Activated T-cell treated with anti-CD3 and anti-CD28 coated beads, Interleukin-2, amount 50 U/mL, for 72 hours (primary cell): ENCODE measurements at regions not wholly inside any gene's neighbourhood (a gene's known extent, or its start where the extent isn't known, plus 50 kb on each side); places are given as distances from the start of the nearest gene placed in this dataset.

Source experiments
- ATAC-seq, 2 donors: fragments of 150-1000 bp; cut with Tn5 transposase; replicated peaks in 1 of 2; 2 replicates each; pipeline ENCODE4 v1.10.0; 2021; ENCODE audit warnings: moderate library complexity in 2 of 2, mild to moderate bottlenecking in 1 of 2
- DNase-seq, 2 donors: peaks; one replicate each; pipeline ENCODE4 v3.0.0; 2021 to 2022; ENCODE audit warnings: mixed read lengths in 1 of 2
- H3K27ac Mint-ChIP-seq: one replicate; pipeline ENCODE4 v1.8.0; 2022; ENCODE audit warnings: mild to moderate bottlenecking, moderate library complexity, mixed read lengths
- H3K27me3 Mint-ChIP-seq: one replicate; pipeline ENCODE4 v1.8.0; 2022; ENCODE audit warnings: low read depth, mixed read lengths
- H3K36me3 Mint-ChIP-seq, 2 donors: one replicate each; pipeline ENCODE4 v1.8.0; 2022; ENCODE audit warnings: mixed read lengths in 2 of 2, mild to moderate bottlenecking in 1 of 2; ENCODE audit not compliant: insufficient read depth in 2 of 2
- H3K4me1 Mint-ChIP-seq: one replicate; pipeline ENCODE4 v1.8.0; 2022; ENCODE audit warnings: low read depth, mixed read lengths
- H3K4me3 Mint-ChIP-seq, 2 donors: one replicate each; pipeline ENCODE4 v1.8.0; 2022; ENCODE audit warnings: mild to moderate bottlenecking in 2 of 2, mixed read lengths in 2 of 2, moderate library complexity in 2 of 2
- H3K9me3 Mint-ChIP-seq, 2 donors: one replicate each; pipeline ENCODE4 v1.8.0; 2022; ENCODE audit warnings: mixed read lengths in 2 of 2

DNA sequence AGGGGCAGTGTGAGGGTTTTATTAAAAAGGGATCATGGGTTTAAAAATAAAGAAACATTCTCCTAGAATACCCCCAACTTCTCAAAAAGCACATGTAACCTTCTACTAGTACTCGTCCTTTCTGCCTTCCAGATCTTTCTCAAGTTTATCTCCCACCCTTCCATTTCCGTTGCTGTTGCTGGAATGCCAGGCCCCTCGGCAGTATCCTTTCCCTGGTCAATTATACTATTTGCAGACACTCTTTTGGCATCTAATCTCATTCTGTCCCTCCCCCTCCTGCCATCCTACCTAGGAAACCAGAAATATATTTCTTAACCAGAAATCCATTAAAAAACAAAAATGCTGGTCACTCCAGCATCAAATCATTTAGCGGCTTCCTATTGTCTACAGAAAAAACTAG, 198.2 kb upstream of the ATP2B1 start:
- peaks cover 0 to 3% of the 10 kb centered on the region in 2 donors for H3K36me3 Mint-ChIP-seq
- no peak overlapping the region for H3K27ac Mint-ChIP-seq
- DNase-seq = no peak
- peaks cover 0 to 2% of the 10 kb centered on the region in 2 donors for H3K9me3 Mint-ChIP-seq
- H3K4me1 Mint-ChIP-seq = no peaks in the 10 kb centered on the region
- no peak for ATAC-seq
- no peaks in the 10 kb centered on the region for H3K27me3 Mint-ChIP-seq
- no peak overlapping the region for H3K4me3 Mint-ChIP-seq

DNA sequence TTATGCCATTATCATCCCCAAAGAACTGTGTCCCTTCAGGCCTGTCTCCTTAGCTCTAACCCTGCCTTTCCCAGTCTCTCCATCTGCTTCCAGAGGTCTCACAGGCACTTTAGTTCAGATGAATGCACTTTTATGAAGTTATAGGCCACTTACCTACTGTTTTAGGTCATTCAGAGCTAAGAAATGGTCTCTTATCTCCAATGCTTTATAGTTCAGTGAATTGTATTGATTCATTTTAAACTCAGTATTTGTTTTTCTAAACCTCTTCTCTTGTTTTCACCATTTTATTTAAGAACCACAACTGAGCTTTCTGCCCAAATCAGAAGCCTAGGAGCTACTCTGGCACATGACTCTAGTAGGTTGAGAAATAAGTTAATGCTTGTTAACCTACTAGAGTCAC, 197.5 kb upstream of the ATP2B1 start:
- no peak for DNase-seq
- H3K27me3 Mint-ChIP-seq = no peaks in the 10 kb centered on the region
- no peak overlapping the region for H3K4me3 Mint-ChIP-seq
- peaks cover 0 to 3% of the 10 kb centered on the region in 2 donors for H3K36me3 Mint-ChIP-seq
- H3K9me3 Mint-ChIP-seq = peaks cover 0 to 2% of the 10 kb centered on the region in 2 donors
- H3K27ac Mint-ChIP-seq = no peak overlapping the region
- no peak for ATAC-seq
- H3K4me1 Mint-ChIP-seq = no peaks in the 10 kb centered on the region

DNA sequence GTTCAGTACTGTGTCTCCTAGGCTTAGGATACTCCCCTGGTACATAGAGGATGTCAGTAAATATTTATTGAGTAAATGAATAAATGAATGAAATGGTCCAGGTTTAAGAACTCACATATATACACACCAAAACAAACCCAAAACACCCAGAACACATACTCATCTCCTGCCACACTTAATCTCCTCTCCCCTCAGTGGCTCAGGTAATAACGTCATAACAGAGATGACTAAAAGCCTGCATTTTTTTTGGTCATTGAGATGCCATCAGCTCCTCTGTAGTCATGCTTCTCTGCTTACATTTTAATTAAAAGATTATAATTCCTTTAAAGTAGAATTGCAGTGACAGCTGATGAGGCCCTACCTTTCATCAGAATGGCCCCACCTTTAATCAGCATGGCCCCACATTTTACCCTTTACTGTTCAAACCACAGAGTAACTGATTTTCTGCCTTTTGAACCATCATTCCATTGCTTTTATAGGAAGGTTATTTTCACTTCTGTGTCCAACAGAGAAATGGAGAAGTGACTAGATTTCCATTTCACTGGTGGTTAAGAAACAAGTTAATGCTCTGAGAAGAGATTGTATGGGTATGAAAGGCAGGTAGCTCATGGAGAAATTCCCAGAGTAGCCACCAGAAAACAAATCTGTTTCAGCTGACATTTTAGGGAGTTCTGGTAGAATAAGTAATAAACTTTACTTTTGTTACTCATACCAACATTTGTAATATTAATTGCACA, 193.4 kb upstream of the ATP2B1 start:
- no peaks in the 10 kb centered on the region for H3K27me3 Mint-ChIP-seq
- DNase-seq (no peak), ATAC-seq (peak in 1 of 2 donors; percentile 71)
- H3K36me3 Mint-ChIP-seq = no peaks in the 10 kb centered on the region
- H3K4me3 Mint-ChIP-seq = no peak overlapping the region
- no peak overlapping the region for H3K27ac Mint-ChIP-seq
- H3K9me3 Mint-ChIP-seq = no peaks in the 10 kb centered on the region
- H3K4me1 Mint-ChIP-seq = no peaks in the 10 kb centered on the region

DNA sequence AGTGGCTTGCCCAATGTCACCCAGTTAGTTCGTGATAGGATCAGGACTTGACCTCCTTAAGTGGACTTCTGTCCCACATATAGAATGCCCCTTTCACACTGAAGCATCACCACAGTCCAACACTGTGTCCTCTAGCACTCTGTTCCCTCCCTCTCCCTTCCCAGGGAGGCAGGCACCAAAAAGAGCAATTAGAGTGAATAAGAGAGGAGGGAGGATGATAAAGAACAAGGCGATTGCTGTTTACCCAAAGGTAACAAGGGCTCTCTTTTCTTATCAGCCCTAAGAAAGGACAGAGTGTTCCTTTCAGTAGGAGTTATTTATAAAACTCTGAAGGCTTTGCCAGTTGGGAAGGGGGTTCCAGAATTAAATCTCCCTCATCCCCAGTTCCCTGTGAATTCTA, 192.7 kb upstream of the ATP2B1 start:
- Mint-ChIP-seq H3K9me3 (no peaks in the 10 kb centered on the region), H3K36me3 (no peaks in the 10 kb centered on the region), H3K27me3 (no peaks in the 10 kb centered on the region), H3K4me1 (no peaks in the 10 kb centered on the region), H3K4me3 (no peak overlapping the region), H3K27ac (no peak overlapping the region)
- DNase-seq (no peak), ATAC-seq (no peak)

DNA sequence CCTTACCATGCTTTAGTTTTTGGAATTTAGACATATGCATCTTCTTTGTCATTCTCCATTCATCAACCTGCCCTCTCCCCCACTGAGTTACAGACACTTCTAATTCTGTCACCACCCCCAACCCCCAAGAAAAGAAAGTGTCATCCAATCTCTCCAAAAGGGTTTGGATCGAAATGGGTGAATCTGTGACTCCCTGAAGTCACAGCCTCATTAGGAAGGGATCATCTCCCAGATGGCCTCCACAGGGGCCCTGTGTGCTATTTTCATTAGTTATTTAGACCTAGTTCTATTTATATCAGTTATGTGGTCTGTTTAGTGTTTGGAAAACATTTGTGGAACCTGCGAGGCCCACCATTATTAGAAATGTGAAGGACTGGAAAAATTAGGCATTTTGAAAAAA, 191.0 kb upstream of the ATP2B1 start:
- no peak overlapping the region for H3K4me3 Mint-ChIP-seq
- H3K27ac Mint-ChIP-seq = no peak overlapping the region
- no peaks in the 10 kb centered on the region for H3K9me3 Mint-ChIP-seq
- H3K27me3 Mint-ChIP-seq = no peaks in the 10 kb centered on the region
- H3K4me1 Mint-ChIP-seq = peaks cover 1% of the 10 kb centered on the region
- ATAC-seq (no peak), DNase-seq (no peak)
- no peaks in the 10 kb centered on the region for H3K36me3 Mint-ChIP-seq

DNA sequence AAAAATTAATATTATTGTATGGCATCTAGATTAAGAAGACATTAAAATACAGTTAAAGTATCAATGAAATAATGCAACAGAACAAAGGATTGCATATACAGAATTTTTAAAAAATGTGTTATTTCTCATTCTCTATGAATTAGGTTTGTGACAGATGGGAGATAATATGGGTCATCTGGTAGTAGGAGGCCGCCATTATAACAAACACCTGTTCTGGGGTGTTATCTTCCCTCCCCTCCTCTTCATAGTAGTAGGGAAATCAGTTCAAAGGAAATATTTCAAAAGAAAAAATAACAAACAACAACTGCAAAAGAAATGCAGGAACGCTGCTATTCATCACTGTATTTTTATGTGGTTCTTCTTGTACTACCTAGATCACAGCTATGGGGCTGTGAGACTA, 187.0 kb upstream of the ATP2B1 start:
- H3K27ac Mint-ChIP-seq = no peak overlapping the region
- no peak for DNase-seq
- H3K27me3 Mint-ChIP-seq = no peaks in the 10 kb centered on the region

DNA sequence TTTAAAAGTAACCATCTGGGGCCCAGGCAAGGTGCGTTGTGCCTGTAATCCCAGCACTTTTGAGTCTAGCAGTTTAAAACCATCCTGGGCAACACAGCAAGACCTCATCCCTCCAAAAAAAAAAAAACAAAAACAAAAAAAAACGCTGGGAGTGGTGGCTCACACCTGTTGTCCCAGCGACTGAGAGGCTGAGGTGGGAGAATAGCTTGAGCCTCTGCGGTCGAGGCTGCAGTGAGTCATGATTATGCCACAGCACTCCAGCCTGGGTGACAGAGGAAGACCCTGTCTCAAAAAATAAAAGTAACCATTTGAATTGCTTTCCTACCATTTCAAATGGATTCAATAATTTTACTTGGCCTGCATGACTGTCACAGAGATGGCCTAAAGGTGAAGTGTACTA, 186.5 kb upstream of the ATP2B1 start:
- Mint-ChIP-seq H3K4me1 (peaks cover 7% of the 10 kb centered on the region), H3K27ac (no peak overlapping the region), H3K9me3 (peaks cover 0 to 4% of the 10 kb centered on the region in 2 donors), H3K36me3 (peaks cover 0 to 4% of the 10 kb centered on the region in 2 donors), H3K4me3 (no peak overlapping the region), H3K27me3 (no peaks in the 10 kb centered on the region)
- no peak for ATAC-seq
- no peak for DNase-seq

More for the DNA sequence above, 187.0 kb upstream of the ATP2B1 start:
- H3K4me3 Mint-ChIP-seq = no peak overlapping the region
- H3K36me3 Mint-ChIP-seq = peaks cover 0 to 4% of the 10 kb centered on the region in 2 donors
- peaks cover 0 to 3% of the 10 kb centered on the region in 2 donors for H3K9me3 Mint-ChIP-seq
- ATAC-seq = no peak
- peaks cover 7% of the 10 kb centered on the region for H3K4me1 Mint-ChIP-seq

DNA sequence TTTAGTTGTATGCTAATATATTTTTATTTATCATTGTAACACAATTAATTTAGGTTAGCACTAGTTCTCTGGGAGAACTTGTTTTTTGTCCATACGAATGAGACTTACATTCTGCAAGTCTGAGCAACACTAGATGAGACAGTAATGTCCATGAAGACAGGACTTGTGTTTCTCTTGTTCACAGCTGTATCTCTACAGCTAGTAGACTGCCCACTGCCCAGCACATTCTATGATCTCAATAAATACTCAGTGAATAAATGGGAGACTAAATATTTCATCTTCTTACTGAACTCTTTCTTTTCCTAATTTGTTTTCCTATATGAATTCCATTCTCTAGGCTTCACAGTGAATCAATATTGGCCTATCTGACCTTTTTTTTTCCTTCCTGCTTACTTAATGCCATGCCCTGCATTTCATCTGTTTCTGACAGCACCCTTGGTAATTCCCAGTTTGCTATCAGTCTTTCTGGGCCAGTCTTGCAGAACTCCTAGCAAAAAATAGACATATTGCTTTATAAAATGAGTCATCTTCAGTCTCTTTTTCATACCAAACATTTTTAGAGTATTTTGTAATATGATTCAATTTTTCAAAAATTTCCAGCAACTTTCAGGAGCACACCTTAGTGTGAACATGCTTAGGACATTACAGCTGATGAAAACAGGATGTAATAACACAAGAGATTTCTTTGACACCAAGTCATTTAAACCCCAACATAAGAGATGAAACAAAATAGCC, 185.5 kb upstream of the ATP2B1 start:
- H3K27me3 Mint-ChIP-seq = no peaks in the 10 kb centered on the region
- H3K27ac Mint-ChIP-seq = peak overlapping the region; percentile 30
- H3K36me3 Mint-ChIP-seq = peaks cover 0 to 4% of the 10 kb centered on the region in 2 donors

DNA sequence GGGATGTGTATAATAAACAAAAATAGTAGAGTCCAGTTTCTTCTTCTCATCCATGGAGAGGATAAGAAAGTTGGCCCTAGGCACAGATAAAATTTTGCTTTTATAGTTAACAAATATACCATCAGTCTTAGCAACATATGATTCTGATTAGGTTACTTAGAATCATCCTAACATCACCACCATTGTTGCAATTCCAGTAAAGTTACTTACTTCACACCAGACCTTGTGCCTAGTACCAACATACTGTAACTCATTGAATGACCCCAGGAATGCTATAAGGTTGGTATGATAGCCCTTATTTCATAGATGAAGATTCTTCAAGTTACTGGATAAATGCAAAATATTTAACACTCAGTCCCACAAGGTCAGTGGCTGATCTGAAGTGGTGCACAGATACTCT, 183.8 kb upstream of the ATP2B1 start:
- DNase-seq = no peak
- Mint-ChIP-seq H3K27ac (no peak overlapping the region), H3K4me1 (peaks cover 7% of the 10 kb centered on the region), H3K4me3 (no peak overlapping the region), H3K9me3 (peaks cover 0 to 4% of the 10 kb centered on the region in 2 donors), H3K27me3 (no peaks in the 10 kb centered on the region), H3K36me3 (peaks cover 0 to 4% of the 10 kb centered on the region in 2 donors)
- no peak for ATAC-seq

More for the DNA sequence above, 185.5 kb upstream of the ATP2B1 start:
- Mint-ChIP-seq H3K4me1 (peaks cover 7% of the 10 kb centered on the region), H3K9me3 (peaks cover 0 to 4% of the 10 kb centered on the region in 2 donors), H3K4me3 (no peak overlapping the region)
- DNase-seq = no peak
- ATAC-seq = no peak

DNA sequence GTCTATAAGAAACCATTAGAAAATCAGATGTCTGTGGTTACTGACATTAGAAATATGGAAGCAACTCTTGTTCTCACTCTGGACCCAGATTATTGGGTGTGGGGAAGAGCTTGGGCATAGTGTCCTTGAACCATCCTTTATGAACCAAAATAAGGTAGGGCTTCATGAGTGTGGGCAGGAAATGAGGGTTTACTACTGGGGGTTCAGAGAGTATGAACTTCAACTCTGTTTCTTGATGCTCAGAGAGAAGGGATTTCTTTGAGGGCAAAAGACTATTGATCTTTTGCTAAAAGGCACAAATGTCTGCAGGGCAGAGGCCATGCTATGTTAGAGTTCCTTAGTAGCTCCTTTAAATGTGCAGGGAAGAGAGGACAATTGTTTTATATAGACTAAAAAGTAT, 183.3 kb upstream of the ATP2B1 start:
- peaks cover 0 to 4% of the 10 kb centered on the region in 2 donors for H3K36me3 Mint-ChIP-seq
- no peak for DNase-seq
- no peaks in the 10 kb centered on the region for H3K27me3 Mint-ChIP-seq
- H3K4me1 Mint-ChIP-seq = peaks cover 7% of the 10 kb centered on the region
- no peak overlapping the region for H3K27ac Mint-ChIP-seq
- H3K9me3 Mint-ChIP-seq = peaks cover 0 to 4% of the 10 kb centered on the region in 2 donors
- H3K4me3 Mint-ChIP-seq = no peak overlapping the region
- ATAC-seq = no peak

DNA sequence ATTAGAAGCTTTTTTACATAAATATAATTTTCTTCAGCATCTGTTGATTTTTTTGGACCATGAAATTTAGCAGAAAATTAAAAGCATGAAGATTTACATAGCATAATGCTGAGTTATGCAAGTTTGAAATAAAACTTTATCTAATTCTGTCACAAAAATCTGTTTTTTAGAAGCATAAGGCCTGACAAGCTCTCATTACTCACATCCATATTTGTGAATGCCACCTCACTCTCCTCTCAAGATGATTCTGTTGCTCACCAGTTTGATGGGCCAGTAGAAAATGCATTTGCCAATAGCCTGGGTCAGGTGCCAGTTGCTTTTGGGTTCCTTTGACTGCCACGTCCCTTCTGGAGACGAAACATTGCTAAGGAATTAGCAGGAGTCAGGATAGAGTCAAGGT, 181.5 kb upstream of the ATP2B1 start:
- no peak for ATAC-seq
- Mint-ChIP-seq H3K27me3 (no peaks in the 10 kb centered on the region), H3K4me1 (peaks cover 7% of the 10 kb centered on the region), H3K4me3 (no peak overlapping the region), H3K36me3 (peaks cover 0 to 4% of the 10 kb centered on the region in 2 donors), H3K9me3 (peaks cover 0 to 4% of the 10 kb centered on the region in 2 donors), H3K27ac (no peak overlapping the region)
- DNase-seq = no peak

DNA sequence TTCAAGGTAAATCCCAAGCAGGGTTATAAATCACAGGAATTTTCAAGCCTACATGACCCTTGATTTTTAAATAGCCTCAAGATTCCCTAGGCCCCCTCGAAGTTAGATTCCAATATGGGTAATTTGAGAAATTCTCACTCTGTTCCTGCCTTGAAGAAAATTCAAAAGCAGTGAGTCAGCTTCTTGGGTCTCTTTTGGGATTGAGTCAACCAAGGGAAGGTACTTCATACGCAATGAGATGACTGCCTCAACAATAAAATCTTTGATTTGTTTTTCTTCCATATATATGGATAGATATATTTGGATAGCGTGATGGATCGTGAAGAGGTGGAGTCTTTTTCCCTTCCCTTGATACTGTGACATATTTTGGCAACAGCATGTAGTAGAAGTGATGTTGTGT, 180.4 kb upstream of the ATP2B1 start:
- H3K36me3 Mint-ChIP-seq = peaks cover 3 to 4% of the 10 kb centered on the region in 2 donors
- H3K27me3 Mint-ChIP-seq = no peaks in the 10 kb centered on the region
- no peak overlapping the region for H3K27ac Mint-ChIP-seq
- ATAC-seq = no peak
- H3K9me3 Mint-ChIP-seq = peaks cover 0 to 4% of the 10 kb centered on the region in 2 donors
- DNase-seq = no peak
- no peaks in the 10 kb centered on the region for H3K4me1 Mint-ChIP-seq
- no peak overlapping the region for H3K4me3 Mint-ChIP-seq

DNA sequence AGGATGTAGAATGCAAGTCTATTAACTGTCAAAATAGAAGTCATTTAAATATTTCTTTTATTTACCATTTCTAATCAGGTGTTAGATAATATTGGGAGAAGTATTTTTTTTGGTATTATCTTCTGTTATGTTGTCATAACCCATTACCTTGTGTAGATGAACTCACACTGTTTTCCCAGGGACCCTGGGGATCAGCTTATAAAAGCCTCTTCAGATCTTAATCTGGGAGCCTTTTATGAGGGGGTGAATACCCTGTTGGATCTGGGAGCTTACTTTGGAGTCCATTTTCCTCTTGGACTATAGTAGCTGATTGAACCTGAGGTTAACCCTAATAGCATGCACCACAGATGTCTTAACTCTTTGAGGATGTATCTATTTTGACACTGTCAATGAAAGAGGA, 176.3 kb upstream of the ATP2B1 start:
- peaks cover 0 to 3% of the 10 kb centered on the region in 2 donors for H3K36me3 Mint-ChIP-seq
- no peak for ATAC-seq
- H3K4me3 Mint-ChIP-seq = no peak overlapping the region
- no peak overlapping the region for H3K27ac Mint-ChIP-seq
- DNase-seq = no peak
- peaks cover 24% of the 10 kb centered on the region for H3K4me1 Mint-ChIP-seq
- H3K9me3 Mint-ChIP-seq = peaks cover 0 to 2% of the 10 kb centered on the region in 2 donors
- H3K27me3 Mint-ChIP-seq = no peaks in the 10 kb centered on the region
